Endothelial cell of hepatic sinusoid (primary cell): ENCODE measurements at regions not wholly inside any gene's neighbourhood (a gene's known extent, or its start where the extent isn't known, plus 50 kb on each side); places are given as distances from the start of the nearest gene placed in this dataset.

ENCODE experiments used
- in situ Hi-C: cut with HindIII; loops from 2 replicates; pipeline ENCODE4 v1.10.0; 2017; ENCODE audit warnings: low sequenced_read_pairs

GRCh38 chr9:16092142-16093091 lies 539.6 kb downstream of the CCDC171 start:
- in situ Hi-C loops: no loop called here

GRCh38 chr9:16098306-16098705 lies 545.5 kb downstream of the CCDC171 start:
- in situ Hi-C loops: no loop called here

- in situ Hi-C loops: no loop called here
Measured at GRCh38 chr9:16099732-16100536, 547.1 kb downstream of the CCDC171 start.

GRCh38 chr9:16100537-16101091 lies 547.8 kb downstream of the CCDC171 start:
- in situ Hi-C loops: no loop called here

GRCh38 chr9:16102154-16102553 lies 549.3 kb downstream of the CCDC171 start:
- in situ Hi-C loops: no loop called here

GRCh38 chr9:16103620-16104397 lies 551.0 kb downstream of the CCDC171 start:
- in situ Hi-C loops: no loop called here

GRCh38 chr9:16105168-16106020 lies 552.6 kb downstream of the CCDC171 start:
- in situ Hi-C loops: no loop called here

- in situ Hi-C loops: no loop called here
Measured at GRCh38 chr9:16106021-16106571, 553.3 kb downstream of the CCDC171 start.

- in situ Hi-C loops: no loop called here
Measured at GRCh38 chr9:16112116-16112515, 559.3 kb downstream of the CCDC171 start.

GRCh38 chr9:16115994-16116393 lies 563.2 kb downstream of the CCDC171 start:
- in situ Hi-C loops: no loop called here

GRCh38 chr9:16118043-16118442 lies 565.2 kb downstream of the CCDC171 start:
- in situ Hi-C loops: no loop called here

- in situ Hi-C loops: loop anchor here (5.0 kb wide), 1 partner anchor 62 kb away; no protein-coding TSS in a partner anchor
Measured at GRCh38 chr9:16119261-16120230, 566.7 kb downstream of the CCDC171 start.

GRCh38 chr9:16120231-16120641 lies 567.4 kb downstream of the CCDC171 start:
- in situ Hi-C loops: loop anchor here (5.0 kb wide), 1 partner anchor 63 kb away; no protein-coding TSS in a partner anchor

GRCh38 chr9:16120727-16121126 lies 567.9 kb downstream of the CCDC171 start:
- in situ Hi-C loops: loop anchor here (5.0 kb wide), 1 partner anchor 63 kb away; no protein-coding TSS in a partner anchor

- in situ Hi-C loops: loop anchor here (5.0 kb wide), 1 partner anchor 64 kb away; no protein-coding TSS in a partner anchor
Measured at GRCh38 chr9:16121168-16121567, 568.3 kb downstream of the CCDC171 start.

GRCh38 chr9:16121601-16122286 lies 568.9 kb downstream of the CCDC171 start:
- in situ Hi-C loops: loop anchor here (5.0 kb wide), 1 partner anchor 64 kb away; no protein-coding TSS in a partner anchor

- in situ Hi-C loops: no loop called here
Measured at GRCh38 chr9:16125629-16126028, 572.8 kb downstream of the CCDC171 start.
